Hepatocyte (in vitro differentiated cells): ENCODE measurements at regions not wholly inside any gene's neighbourhood (a gene's known extent, or its start where the extent isn't known, plus 50 kb on each side); places are given as distances from the start of the nearest gene placed in this dataset.

Experiments used
- EZH2 ChIP-seq: fragments of 200-600 bp; sonication (generic); IDR thresholded peaks from 2 replicates; pipeline ENCODE4 v1.6.1; 2016; ENCODE audit warnings: antibody characterized with exemption, mild to moderate bottlenecking, borderline replicate concordance
- EZH2phosphoT487 ChIP-seq: fragments of 200-600 bp; sonication (generic); IDR thresholded peaks from one replicate; pipeline ENCODE4 v1.6.1; 2018; ENCODE audit warnings: antibody characterized with exemption, mild to moderate bottlenecking, low read depth, moderate library complexity; ENCODE audit not compliant: unreplicated experiment, severe bottlenecking
- TF ChIP-seq, protein P1 (sequence below): fragments of 200-600 bp; sonication (generic); IDR thresholded peaks from 2 replicates; pipeline ENCODE4 v1.5.1; 2016; ENCODE audit warnings: antibody characterized with exemption, mild to moderate bottlenecking; ENCODE audit not compliant: poor library complexity

DNA sequence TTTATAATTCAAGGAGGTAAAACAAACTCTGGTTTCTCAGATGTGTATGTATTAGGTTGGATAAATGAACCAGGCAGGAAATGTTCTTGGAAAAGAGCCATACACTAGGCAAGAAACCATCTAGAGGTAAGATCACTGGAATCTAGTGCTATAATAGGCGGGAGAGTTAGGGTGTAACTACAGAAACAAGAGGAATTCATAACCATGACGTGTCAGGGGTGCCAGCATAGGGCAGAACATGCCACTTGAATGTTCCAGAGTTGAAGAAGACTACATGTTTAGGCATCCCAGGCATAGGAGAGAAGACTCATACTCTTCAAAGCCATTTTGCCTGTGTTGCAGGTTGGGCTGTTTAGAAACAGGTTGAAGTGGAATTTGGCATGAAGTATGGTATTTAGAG is 198.7 kb downstream of the CCNG2 start:
- TF ChIP-seq, protein P1, sequence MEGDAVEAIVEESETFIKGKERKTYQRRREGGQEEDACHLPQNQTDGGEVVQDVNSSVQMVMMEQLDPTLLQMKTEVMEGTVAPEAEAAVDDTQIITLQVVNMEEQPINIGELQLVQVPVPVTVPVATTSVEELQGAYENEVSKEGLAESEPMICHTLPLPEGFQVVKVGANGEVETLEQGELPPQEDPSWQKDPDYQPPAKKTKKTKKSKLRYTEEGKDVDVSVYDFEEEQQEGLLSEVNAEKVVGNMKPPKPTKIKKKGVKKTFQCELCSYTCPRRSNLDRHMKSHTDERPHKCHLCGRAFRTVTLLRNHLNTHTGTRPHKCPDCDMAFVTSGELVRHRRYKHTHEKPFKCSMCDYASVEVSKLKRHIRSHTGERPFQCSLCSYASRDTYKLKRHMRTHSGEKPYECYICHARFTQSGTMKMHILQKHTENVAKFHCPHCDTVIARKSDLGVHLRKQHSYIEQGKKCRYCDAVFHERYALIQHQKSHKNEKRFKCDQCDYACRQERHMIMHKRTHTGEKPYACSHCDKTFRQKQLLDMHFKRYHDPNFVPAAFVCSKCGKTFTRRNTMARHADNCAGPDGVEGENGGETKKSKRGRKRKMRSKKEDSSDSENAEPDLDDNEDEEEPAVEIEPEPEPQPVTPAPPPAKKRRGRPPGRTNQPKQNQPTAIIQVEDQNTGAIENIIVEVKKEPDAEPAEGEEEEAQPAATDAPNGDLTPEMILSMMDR: no peak
- TF ChIP-seq EZH2 (no peak), EZH2phosphoT487 (no peak)
